A673 (cell line): ENCODE measurements at regions not wholly inside any gene's neighbourhood (a gene's known extent, or its start where the extent isn't known, plus 50 kb on each side); places are given as distances from the start of the nearest gene placed in this dataset.

Experiments
- BruUV-seq: library from RNA; stranded (reverse); fragments of 400-500 nt; replicated peaks from 2 replicates; lab custom pipeline; 2021; lab: Mats Ljungman, UMichigan
- CTCF ChIA-PET: fragments of 300-600 bp; sonication (Branson Sonifier 250); formaldehyde crosslinking; loops from one replicate; lab custom pipeline; 2022; ENCODE audit warnings: antibody characterized with exemption; lab: Charles Lee
- POLR2A ChIA-PET: fragments of 300-600 bp; sonication (Branson Sonifier 250); formaldehyde crosslinking; loops from one replicate; lab custom pipeline; 2022; ENCODE audit warnings: antibody characterized with exemption; ENCODE audit not compliant: low non-redundant PET; lab: Charles Lee
- DNase-seq: peaks from one replicate; pipeline ENCODE4 v3.0.0-alpha.2; 2015; ENCODE audit warnings: low spot score
- H3K27ac ChIP-seq: fragments of 200-600 bp; sonication (generic); 2 replicates; pipeline ENCODE4 v1.5.1; 2016; ENCODE audit warnings: mixed run types, low read depth, mild to moderate bottlenecking, mixed read lengths, antibody characterized with exemption, low read length; ENCODE audit not compliant: poor library complexity, severe bottlenecking
- H3K27me3 ChIP-seq: fragments of 200-600 bp; sonication (generic); replicated peaks from 2 replicates; pipeline ENCODE4 v1.6.1; 2017; ENCODE audit warnings: mixed run types, low read depth, mild to moderate bottlenecking, mixed read lengths, antibody characterized with exemption, low read length; ENCODE audit not compliant: insufficient read depth, poor library complexity
- H3K36me3 ChIP-seq: fragments of 200-600 bp; sonication (generic); 2 replicates; pipeline ENCODE4 v1.6.1; 2016; ENCODE audit warnings: mixed run types, mild to moderate bottlenecking, mixed read lengths, antibody characterized with exemption, low read length; ENCODE audit not compliant: insufficient read depth, poor library complexity, severe bottlenecking
- H3K4me1 ChIP-seq: fragments of 200-600 bp; sonication (generic); 2 replicates; pipeline ENCODE4 v1.6.1; 2017; ENCODE audit warnings: mixed run types, mild to moderate bottlenecking, mixed read lengths, antibody characterized with exemption, low read length; ENCODE audit not compliant: insufficient read depth, poor library complexity, severe bottlenecking
- H3K4me3 ChIP-seq: fragments of 200-600 bp; sonication (generic); 2 replicates; pipeline ENCODE4 v1.5.1; 2016; ENCODE audit warnings: low read depth, mixed run types, mild to moderate bottlenecking, mixed read lengths, low read length; ENCODE audit not compliant: poor library complexity, severe bottlenecking
- H3K9me3 ChIP-seq: fragments of 200-600 bp; sonication (generic); 2 replicates; pipeline ENCODE4 v1.6.1; 2016; ENCODE audit warnings: mixed run types, low read depth, mild to moderate bottlenecking, mixed read lengths, antibody characterized with exemption, low read length; ENCODE audit not compliant: poor library complexity, severe bottlenecking
- CTCF ChIP-seq: fragments of 300-800, 200-600 bp; sonication (generic); conservative IDR thresholded peaks from 2 replicates; pipeline ENCODE4 v1.5.1; 2017; ENCODE audit warnings: low read depth, mild to moderate bottlenecking, antibody characterized with exemption, low read length, moderate library complexity, mixed read lengths
- EZH2 ChIP-seq: fragments of 200-600 bp; sonication (generic); IDR thresholded peaks from 2 replicates; pipeline ENCODE4 v1.6.1; 2017; ENCODE audit warnings: borderline replicate concordance, low read depth, mild to moderate bottlenecking, mixed read lengths, antibody characterized with exemption, low read length; ENCODE audit not compliant: poor library complexity, severe bottlenecking
- intact Hi-C: fragments of 100-400 bp; cut with micrococcal nuclease; formaldehyde crosslinking; loops from one replicate; pipeline ENCODE4 v1.10.0; 2022; ENCODE audit not compliant: unreplicated experiment

- Histone ChIP-seq H3K4me1 (no peaks in the 10 kb centered on the region), H3K4me3 (no peak overlapping the region), H3K9me3 (no peaks in the 10 kb centered on the region), H3K27ac (no peak overlapping the region), H3K27me3 (no peaks in the 10 kb centered on the region), H3K36me3 (no peaks in the 10 kb centered on the region)
- ChIA-PET CTCF (no interaction called here), POLR2A (no interaction called here)
- no peak for DNase-seq
- BruUV-seq = no TSS peak
- TF ChIP-seq EZH2 (no peak), CTCF (no peak)
- intact Hi-C loops = no loop called here
Observed at GRCh38 chr5:18850216-18850615, 1137.8 kb downstream of the CDH18 start.

GRCh38 chr5:18872978-18873377, 1115.0 kb downstream of the CDH18 start:
- BruUV-seq = no TSS peak
- no peak overlapping the region for H3K27ac ChIP-seq
- POLR2A ChIA-PET = no interaction called here
- no peaks in the 10 kb centered on the region for H3K36me3 ChIP-seq
- no peak overlapping the region for H3K4me3 ChIP-seq
- no peak for DNase-seq
- no peak for TF ChIP-seq EZH2
- no peak for TF ChIP-seq CTCF
- H3K4me1 ChIP-seq = no peaks in the 10 kb centered on the region
- H3K9me3 ChIP-seq = no peaks in the 10 kb centered on the region
- no peaks in the 10 kb centered on the region for H3K27me3 ChIP-seq
- CTCF ChIA-PET = no interaction called here
- intact Hi-C loops = no loop called here

- intact Hi-C loops = no loop called here
- no TSS peak for BruUV-seq
Observed at GRCh38 chr5:18876565-18876964, 1111.4 kb downstream of the CDH18 start.

More at GRCh38 chr5:18876565-18876964, 1111.4 kb downstream of the CDH18 start:
- Histone ChIP-seq H3K36me3 (no peaks in the 10 kb centered on the region), H3K4me1 (no peaks in the 10 kb centered on the region), H3K27ac (no peak overlapping the region), H3K4me3 (no peak overlapping the region), H3K27me3 (no peaks in the 10 kb centered on the region), H3K9me3 (no peaks in the 10 kb centered on the region)
- ChIA-PET CTCF (no interaction called here), POLR2A (no interaction called here)
- TF ChIP-seq CTCF = no peak
- no peak for TF ChIP-seq EZH2
- no peak for DNase-seq
